PC-3 (cell line): ENCODE measurements at regions not wholly inside any gene's neighbourhood (a gene's known extent, or its start where the extent isn't known, plus 50 kb on each side); places are given as distances from the start of the nearest gene placed in this dataset.
"Not testable (repeated sequence)": the region's sequence is repeated elsewhere in the genome, so short reads cannot be mapped to it uniquely, and the experiment has no call there.

ENCODE experiments used
- ATAC-seq: fragments of 200-7000 bp; cut with Tn5 transposase; 2 replicates; pipeline ENCODE4 v1.9.1; 2020; ENCODE audit warnings: mild to moderate bottlenecking, moderate library complexity
- BruUV-seq: library from RNA; stranded (reverse); fragments of 400-500 nt; replicated peaks from 2 replicates; lab custom pipeline; 2021; lab: Mats Ljungman, UMichigan
- CTCF ChIA-PET: fragments of 300-600 bp; sonication (Branson Sonifier 250); formaldehyde crosslinking; loops from one replicate; lab custom pipeline; 2022; ENCODE audit warnings: antibody characterized with exemption; lab: Charles Lee
- POLR2A ChIA-PET: fragments of 300-600 bp; sonication (Branson Sonifier 250); formaldehyde crosslinking; loops from one replicate; lab custom pipeline; 2022; ENCODE audit warnings: antibody characterized with exemption; ENCODE audit not compliant: unreplicated experiment; lab: Charles Lee
- DNase-seq: peaks from one replicate; pipeline ENCODE4 v3.0.0-alpha.2; 2015
- H2AFZ ChIP-seq: fragments of 300-600 bp; sonication (generic); 2 replicates; pipeline ENCODE4 v1.6.0; 2016; ENCODE audit warnings: antibody characterized with exemption, low read length
- H3F3A ChIP-seq: fragments of 300-600 bp; sonication (generic); one replicate; pipeline ENCODE4 v1.6.0; 2017; ENCODE audit warnings: antibody characterized with exemption, low read length, control low read depth, mild to moderate bottlenecking; ENCODE audit not compliant: unreplicated experiment
- H3K27ac ChIP-seq: fragments of 300-600 bp; sonication (generic); 2 replicates; pipeline ENCODE4 v1.5.1; 2016; ENCODE audit warnings: mild to moderate bottlenecking, low read length
- H3K27me3 ChIP-seq: fragments of 300-600 bp; sonication (generic); 2 replicates; pipeline ENCODE4 v1.6.1; 2016; ENCODE audit warnings: low read length, mixed read lengths
- H3K36me3 ChIP-seq: fragments of 300-600 bp; sonication (generic); 2 replicates; pipeline ENCODE4 v1.6.1; 2016; ENCODE audit warnings: low read depth, mixed run types, low read length, mixed read lengths
- H3K4me1 ChIP-seq: fragments of 300-600 bp; sonication (generic); 2 replicates; pipeline ENCODE4 v1.5.1; 2016; ENCODE audit warnings: low read length; ENCODE audit not compliant: insufficient read depth
- H3K4me2 ChIP-seq: fragments of 300-600 bp; sonication (generic); 2 replicates; pipeline ENCODE4 v1.6.0; 2016; ENCODE audit warnings: low read length
- H3K4me3 ChIP-seq: fragments of 300-600 bp; sonication (generic); 2 replicates; pipeline ENCODE4 v1.5.1; 2016; ENCODE audit warnings: mild to moderate bottlenecking, low read length, mixed read lengths
- H3K79me2 ChIP-seq: fragments of 300-600 bp; sonication (generic); 2 replicates; pipeline ENCODE4 v1.6.1; 2017; ENCODE audit warnings: low read length, mixed read lengths
- H3K9ac ChIP-seq: fragments of 300-600 bp; sonication (generic); 2 replicates; pipeline ENCODE4 v1.6.0; 2016; ENCODE audit warnings: mild to moderate bottlenecking, low read length
- H3K9me2 ChIP-seq: fragments of 300-600 bp; sonication (generic); replicated peaks from 2 replicates; pipeline ENCODE4 v1.6.1; 2016; ENCODE audit warnings: mixed run types, low read length, mixed read lengths
- H3K9me3 ChIP-seq: fragments of 300-600 bp; sonication (generic); 2 replicates; pipeline ENCODE4 v1.6.1; 2016; ENCODE audit warnings: low read length, mixed read lengths
- H4K20me1 ChIP-seq: fragments of 300-600 bp; sonication (generic); 2 replicates; pipeline ENCODE4 v1.6.1; 2016; ENCODE audit warnings: low read length, mixed read lengths
- CTCF ChIP-seq: fragments of 300-600 bp; sonication (generic); conservative IDR thresholded peaks from 2 replicates; pipeline ENCODE4 v1.5.1; 2017; ENCODE audit warnings: antibody characterized with exemption, low read depth, mild to moderate bottlenecking, low read length
- EZH2 ChIP-seq: fragments of 300-600 bp; sonication (generic); IDR thresholded peaks from one replicate; pipeline ENCODE4 v1.6.1; 2017; ENCODE audit warnings: antibody characterized with exemption, mild to moderate bottlenecking, low read length; ENCODE audit not compliant: unreplicated experiment
- EZH2phosphoT487 ChIP-seq: fragments of 300-600 bp; sonication (generic); IDR thresholded peaks from 2 replicates; pipeline ENCODE4 v1.6.1; 2018; ENCODE audit warnings: mild to moderate bottlenecking, antibody characterized with exemption, low read length, borderline replicate concordance
- intact Hi-C: fragments of 100-400 bp; cut with micrococcal nuclease; formaldehyde crosslinking; loops from 2 replicates; pipeline ENCODE4 v1.9.0; 2023

- POLR2A ChIA-PET: no interaction called here
- Histone ChIP-seq H2AFZ (no peak overlapping the region), H3K9me2 (no peaks in the 10 kb centered on the region), H3K4me2 (no peak overlapping the region), H3K9ac (no peak overlapping the region), H3F3A (no peaks in the 10 kb centered on the region), H3K9me3 (no peaks in the 10 kb centered on the region), H3K36me3 (no peaks in the 10 kb centered on the region), H3K27me3 (no peaks in the 10 kb centered on the region), H3K27ac (no peak overlapping the region), H3K4me3 (no peak overlapping the region), H3K4me1 (no peaks in the 10 kb centered on the region), H4K20me1 (no peaks in the 10 kb centered on the region), H3K79me2 (no peaks in the 10 kb centered on the region)
- CTCF ChIA-PET: no interaction called here
- no peak for TF ChIP-seq CTCF
- TF ChIP-seq EZH2: no peak
- no peak for TF ChIP-seq EZH2phosphoT487
- no TSS peak for BruUV-seq
- intact Hi-C loops: no loop called here
- DNase-seq (no peak), ATAC-seq (no peak)
Observed at GRCh38 chr5:119757276-119757675, 127.9 kb downstream of the FAM170A start.

- ATAC-seq, H3K9me3 ChIP-seq, H3K4me1 ChIP-seq, POLR2A ChIA-PET, H3F3A ChIP-seq, H4K20me1 ChIP-seq, H3K79me2 ChIP-seq, H3K36me3 ChIP-seq, H2AFZ ChIP-seq, H3K4me2 ChIP-seq, H3K4me3 ChIP-seq, intact Hi-C loops, H3K9ac ChIP-seq, CTCF ChIA-PET, H3K9me2 ChIP-seq, H3K27ac ChIP-seq, H3K27me3 ChIP-seq, BruUV-seq: not testable (repeated sequence)
- peak; percentile 5 for DNase-seq
Observed at GRCh38 chr5:119769695-119770693, 140.6 kb downstream of the FAM170A start.

- H3F3A ChIP-seq, intact Hi-C loops, H3K36me3 ChIP-seq, H3K27ac ChIP-seq, H3K9me2 ChIP-seq, H3K4me3 ChIP-seq, H3K4me1 ChIP-seq, CTCF ChIA-PET, H3K79me2 ChIP-seq, POLR2A ChIA-PET, BruUV-seq, H3K9ac ChIP-seq, H4K20me1 ChIP-seq, H3K4me2 ChIP-seq, H3K9me3 ChIP-seq, ATAC-seq, DNase-seq, H3K27me3 ChIP-seq, H2AFZ ChIP-seq: not testable (repeated sequence)
Observed at GRCh38 chr5:119780145-119780544, 150.8 kb downstream of the FAM170A start.
